ENCODE measurements at regions not wholly inside any gene's neighbourhood (a gene's known extent, or its start where the extent isn't known, plus 50 kb on each side); places are given as distances from the start of the nearest gene placed in this dataset.

- peaks cover 5% of the 10 kb centered on the region for H3K9me3 ChIP-seq
- H3K4me1 ChIP-seq, result no peaks in the 10 kb centered on the region
- no peak overlapping the region for H3K4me3 ChIP-seq
- DNase-seq (ENCODE audit: low spot score in 2 of 2), result no peak
- no peaks in the 10 kb centered on the region for H3K27me3 ChIP-seq
- no peak overlapping the region for H3K27ac ChIP-seq
- 72% methylated on average over 23 of the region's 23 CpGs for WGBS
- no peak for TF ChIP-seq POLR2AphosphoS5 (IDR thresholded peaks at IDR 0.05)
- TF ChIP-seq CTCF (IDR thresholded peaks at IDR 0.05), result no peak
- no peak for TF ChIP-seq EP300 (IDR thresholded peaks at IDR 0.05)
- no peak for TF ChIP-seq POLR2A (IDR thresholded peaks at IDR 0.05)
- no peaks in the 10 kb centered on the region for H3K36me3 ChIP-seq
Observed at GRCh38 chr1:213772128-213773063, 215.4 kb upstream of the PROX1 start.

GRCh38 chr1:213773975-213774374, 213.8 kb upstream of the PROX1 start:
- DNase-seq (ENCODE audit: low spot score in 2 of 2), result no peak
- TF ChIP-seq POLR2A (IDR thresholded peaks at IDR 0.05), result no peak
- TF ChIP-seq CTCF (IDR thresholded peaks at IDR 0.05), result no peak
- TF ChIP-seq POLR2AphosphoS5 (IDR thresholded peaks at IDR 0.05), result no peak
- TF ChIP-seq EP300 (IDR thresholded peaks at IDR 0.05), result no peak
- WGBS, result 79% methylated on average over 1 of the region's 1 CpG
- no peaks in the 10 kb centered on the region for H3K36me3 ChIP-seq
- no peaks in the 10 kb centered on the region for H3K27me3 ChIP-seq
- no peak overlapping the region for H3K27ac ChIP-seq
- H3K4me3 ChIP-seq, result no peak overlapping the region
- H3K4me1 ChIP-seq, result no peaks in the 10 kb centered on the region
- H3K9me3 ChIP-seq, result peaks cover 5% of the 10 kb centered on the region

DNA sequence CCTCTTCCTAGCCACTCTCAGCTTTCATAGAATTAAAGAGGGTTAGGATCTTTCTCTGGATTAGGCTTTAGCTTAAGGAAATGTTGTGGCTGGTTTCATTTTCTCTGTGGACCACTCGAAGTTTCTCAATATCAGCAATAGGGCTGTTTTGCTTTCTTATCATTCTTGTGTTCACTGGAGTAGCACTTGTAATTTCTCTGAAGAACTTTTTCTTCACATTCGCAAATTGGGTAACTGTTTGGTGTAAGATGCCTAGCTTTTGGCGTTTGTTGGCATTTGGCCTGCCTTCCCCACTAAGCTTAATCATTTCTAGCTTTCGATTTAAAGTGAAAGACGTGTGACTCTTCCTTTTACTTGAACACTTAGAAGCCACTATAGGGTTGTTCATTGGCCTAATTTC, 210.8 kb upstream of the PROX1 start:
- no peak overlapping the region for H3K4me3 ChIP-seq
- H3K4me1 ChIP-seq, result no peaks in the 10 kb centered on the region
- 79% methylated on average over 5 of the region's 5 CpGs for WGBS
- peaks cover 5% of the 10 kb centered on the region for H3K9me3 ChIP-seq
- TF ChIP-seq EP300 (IDR thresholded peaks at IDR 0.05) (no peak), POLR2AphosphoS5 (IDR thresholded peaks at IDR 0.05) (no peak), CTCF (IDR thresholded peaks at IDR 0.05) (no peak), POLR2A (IDR thresholded peaks at IDR 0.05) (no peak)
- DNase-seq (ENCODE audit: low spot score in 2 of 2), result no peak
- H3K27me3 ChIP-seq, result no peaks in the 10 kb centered on the region
- no peaks in the 10 kb centered on the region for H3K36me3 ChIP-seq
- no peak overlapping the region for H3K27ac ChIP-seq

- no peaks in the 10 kb centered on the region for H3K4me1 ChIP-seq
- no peak overlapping the region for H3K4me3 ChIP-seq
- no peaks in the 10 kb centered on the region for H3K27me3 ChIP-seq
- 85% methylated on average over 5 of the region's 5 CpGs for WGBS
- no peak for DNase-seq (ENCODE audit: low spot score in 2 of 2)
- peaks cover 5% of the 10 kb centered on the region for H3K9me3 ChIP-seq
- TF ChIP-seq POLR2AphosphoS5 (IDR thresholded peaks at IDR 0.05) (no peak), CTCF (IDR thresholded peaks at IDR 0.05) (no peak), POLR2A (IDR thresholded peaks at IDR 0.05) (no peak), EP300 (IDR thresholded peaks at IDR 0.05) (no peak)
- H3K27ac ChIP-seq, result no peak overlapping the region
- no peaks in the 10 kb centered on the region for H3K36me3 ChIP-seq
Observed at GRCh38 chr1:213779228-213779627, 208.5 kb upstream of the PROX1 start.

DNA sequence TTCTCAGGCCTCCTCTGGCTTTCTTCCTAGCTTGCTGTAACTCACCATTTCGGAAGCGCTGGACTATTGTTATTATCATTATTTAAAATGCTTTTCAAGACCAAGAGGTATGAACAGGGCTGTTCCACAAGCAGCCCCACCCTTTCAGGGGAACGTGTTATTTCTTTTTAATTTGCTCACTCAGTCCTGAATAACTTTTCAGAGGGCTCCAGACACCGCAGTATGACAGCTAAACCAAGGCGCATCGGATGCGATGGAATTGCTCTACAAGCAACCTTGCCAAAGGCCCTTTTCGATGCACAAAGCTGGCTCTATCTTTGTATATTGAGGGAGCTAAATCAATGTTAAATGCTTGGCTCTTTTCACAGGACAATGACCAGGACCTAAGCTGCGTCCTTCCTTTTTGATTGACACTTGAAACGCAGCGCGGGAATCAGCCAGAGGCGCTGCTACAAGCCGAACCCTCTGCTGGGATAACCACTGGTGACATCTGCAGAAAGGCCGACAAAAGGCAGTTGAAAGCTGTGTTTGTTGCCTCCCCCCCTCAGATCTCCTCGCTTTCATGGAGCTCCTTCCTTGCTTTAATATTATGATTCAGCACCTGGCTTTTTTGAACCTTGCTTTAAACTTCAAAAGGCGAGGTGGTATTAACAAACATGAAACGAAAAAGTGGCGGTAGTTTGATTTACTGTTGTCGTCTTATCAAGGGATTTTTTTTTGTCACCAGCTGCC, 204.7 kb upstream of the PROX1 start:
- 70% methylated on average over 20 of the region's 20 CpGs for WGBS
- H3K9me3 ChIP-seq, result no peaks in the 10 kb centered on the region
- no peak overlapping the region for H3K27ac ChIP-seq
- H3K4me3 ChIP-seq, result no peak overlapping the region
- no peaks in the 10 kb centered on the region for H3K36me3 ChIP-seq
- no peaks in the 10 kb centered on the region for H3K27me3 ChIP-seq
- no peak for DNase-seq (ENCODE audit: low spot score in 2 of 2)
- no peaks in the 10 kb centered on the region for H3K4me1 ChIP-seq
- TF ChIP-seq POLR2A (IDR thresholded peaks at IDR 0.05), result no peak
- no peak for TF ChIP-seq EP300 (IDR thresholded peaks at IDR 0.05)
- TF ChIP-seq POLR2AphosphoS5 (IDR thresholded peaks at IDR 0.05), result no peak
- TF ChIP-seq CTCF (IDR thresholded peaks at IDR 0.05), result no peak
